OCI-LY1 (cell line): ENCODE measurements at regions not wholly inside any gene's neighbourhood (a gene's known extent, or its start where the extent isn't known, plus 50 kb on each side); places are given as distances from the start of the nearest gene placed in this dataset.

Source experiments
- H2AFZ ChIP-seq: fragments of 200-600 bp; sonication (generic), shearing (Covaris generic); 2 replicates; pipeline ENCODE4 v1.6.0; 2014; ENCODE audit warnings: antibody characterized with exemption, mild to moderate bottlenecking, low read length
- H3F3A ChIP-seq: fragments of 200-600 bp; sonication (generic), shearing (Covaris generic); 2 replicates; pipeline ENCODE4 v1.6.0; 2014; ENCODE audit warnings: mild to moderate bottlenecking, antibody characterized with exemption, low read length, moderate library complexity; ENCODE audit not compliant: insufficient read depth
- H3K27ac ChIP-seq: fragments of 200-600 bp; sonication (generic); 2 replicates; pipeline ENCODE4 v1.5.1; 2014; ENCODE audit warnings: low read length, mixed run types, mild to moderate bottlenecking, low read depth; ENCODE audit not compliant: poor library complexity, severe bottlenecking
- H3K27me3 ChIP-seq: fragments of 200-600 bp; sonication (generic); 2 replicates; pipeline ENCODE4 v1.6.0; 2014; ENCODE audit warnings: antibody characterized with exemption, mild to moderate bottlenecking, low read length, moderate library complexity; ENCODE audit not compliant: insufficient read depth
- H3K36me3 ChIP-seq: fragments of 200-600 bp; sonication (generic); 2 replicates; pipeline ENCODE4 v1.6.1; 2014; ENCODE audit warnings: mild to moderate bottlenecking, antibody characterized with exemption, low read length, moderate library complexity, mixed read lengths; ENCODE audit not compliant: insufficient read depth
- H3K4me1 ChIP-seq: fragments of 200-600 bp; sonication (generic); 2 replicates; pipeline ENCODE4 v1.5.1; 2014; ENCODE audit warnings: mild to moderate bottlenecking, low read length, moderate library complexity; ENCODE audit not compliant: insufficient read depth, severe bottlenecking
- H3K4me2 ChIP-seq: fragments of 200-600 bp; sonication (generic), shearing (Covaris generic); 2 replicates; pipeline ENCODE4 v1.6.1; 2014; ENCODE audit warnings: low read length
- H3K4me3 ChIP-seq: fragments of 200-600 bp; sonication (generic); 2 replicates; pipeline ENCODE4 v1.5.1; 2014; ENCODE audit warnings: low read length, low read depth, mild to moderate bottlenecking, mixed read lengths; ENCODE audit not compliant: poor library complexity, severe bottlenecking
- H3K79me2 ChIP-seq: fragments of 200-600 bp; shearing (Covaris generic); 2 replicates; pipeline ENCODE4 v1.6.1; 2016; ENCODE audit warnings: mixed run types, low read length, mixed read lengths; ENCODE audit not compliant: insufficient read depth
- H3K9ac ChIP-seq: fragments of 200-600 bp; sonication (generic), shearing (Covaris generic); 2 replicates; pipeline ENCODE4 v1.6.1; 2014; ENCODE audit warnings: mild to moderate bottlenecking, low read length, mixed read lengths
- H3K9me2 ChIP-seq: fragments of 200-600 bp; sonication (generic), shearing (Covaris generic); 2 replicates; pipeline ENCODE4 v1.6.1; 2014; ENCODE audit warnings: low read depth, mild to moderate bottlenecking, low read length, mixed read lengths
- H3K9me3 ChIP-seq: fragments of 200-600 bp; shearing (Covaris generic); 2 replicates; pipeline ENCODE4 v1.6.1; 2014; ENCODE audit warnings: low read length, mixed read lengths
- H4K20me1 ChIP-seq: fragments of 200-600 bp; sonication (generic), shearing (Covaris generic); 2 replicates; pipeline ENCODE4 v1.6.0; 2016; ENCODE audit warnings: mild to moderate bottlenecking, low read length; ENCODE audit not compliant: insufficient read depth
- EZH2 ChIP-seq: fragments of 200-600 bp; sonication (generic), shearing (Covaris generic); IDR thresholded peaks from 2 replicates; pipeline ENCODE4 v1.8.0; 2017; ENCODE audit warnings: borderline replicate concordance, mixed run types, mild to moderate bottlenecking, antibody characterized with exemption, low read length, moderate library complexity, mixed read lengths
- TF ChIP-seq, protein P1 (sequence below): fragments of 200-600 bp; sonication (generic), shearing (Covaris generic); IDR thresholded peaks from 2 replicates; pipeline ENCODE4 v1.5.1; 2017; ENCODE audit warnings: mild to moderate bottlenecking, antibody characterized with exemption, low read length, moderate library complexity, mixed read lengths

DNA sequence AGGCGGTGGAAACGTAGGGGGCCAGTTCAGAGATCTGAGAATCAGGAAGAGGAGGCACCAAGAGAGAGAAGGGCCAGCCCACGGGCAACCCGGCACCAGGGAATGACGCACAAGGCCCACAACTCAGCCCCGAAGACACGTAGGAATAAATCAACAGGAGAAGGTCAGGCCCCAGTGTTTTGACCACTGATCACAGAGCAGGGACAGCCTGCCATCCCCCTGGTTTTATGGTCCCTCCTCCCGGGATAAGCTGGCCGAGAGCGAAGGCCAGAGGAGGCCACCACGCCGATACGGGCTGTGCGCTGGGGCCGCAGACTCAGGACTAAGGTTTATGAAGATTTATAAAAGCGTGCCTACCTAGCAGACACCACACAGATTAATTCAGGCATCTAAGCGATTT lies 341.4 kb downstream of the ZNF516 start:
- Histone ChIP-seq H3K79me2 (no peaks in the 10 kb centered on the region), H3K4me2 (no peak overlapping the region), H3F3A (no peaks in the 10 kb centered on the region), H3K27ac (no peak overlapping the region), H3K4me3 (no peak overlapping the region), H3K4me1 (no peaks in the 10 kb centered on the region), H3K9ac (no peak overlapping the region), H3K9me3 (no peaks in the 10 kb centered on the region), H2AFZ (no peak overlapping the region), H3K9me2 (no peaks in the 10 kb centered on the region), H3K27me3 (0 out of 2 replicates have a peak, but pooled peaks cover 3% of the 10 kb centered on the region), H3K36me3 (no peaks in the 10 kb centered on the region), H4K20me1 (no peaks in the 10 kb centered on the region)
- TF ChIP-seq EZH2: no peak
- TF ChIP-seq, protein P1, sequence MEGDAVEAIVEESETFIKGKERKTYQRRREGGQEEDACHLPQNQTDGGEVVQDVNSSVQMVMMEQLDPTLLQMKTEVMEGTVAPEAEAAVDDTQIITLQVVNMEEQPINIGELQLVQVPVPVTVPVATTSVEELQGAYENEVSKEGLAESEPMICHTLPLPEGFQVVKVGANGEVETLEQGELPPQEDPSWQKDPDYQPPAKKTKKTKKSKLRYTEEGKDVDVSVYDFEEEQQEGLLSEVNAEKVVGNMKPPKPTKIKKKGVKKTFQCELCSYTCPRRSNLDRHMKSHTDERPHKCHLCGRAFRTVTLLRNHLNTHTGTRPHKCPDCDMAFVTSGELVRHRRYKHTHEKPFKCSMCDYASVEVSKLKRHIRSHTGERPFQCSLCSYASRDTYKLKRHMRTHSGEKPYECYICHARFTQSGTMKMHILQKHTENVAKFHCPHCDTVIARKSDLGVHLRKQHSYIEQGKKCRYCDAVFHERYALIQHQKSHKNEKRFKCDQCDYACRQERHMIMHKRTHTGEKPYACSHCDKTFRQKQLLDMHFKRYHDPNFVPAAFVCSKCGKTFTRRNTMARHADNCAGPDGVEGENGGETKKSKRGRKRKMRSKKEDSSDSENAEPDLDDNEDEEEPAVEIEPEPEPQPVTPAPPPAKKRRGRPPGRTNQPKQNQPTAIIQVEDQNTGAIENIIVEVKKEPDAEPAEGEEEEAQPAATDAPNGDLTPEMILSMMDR: no peak

DNA sequence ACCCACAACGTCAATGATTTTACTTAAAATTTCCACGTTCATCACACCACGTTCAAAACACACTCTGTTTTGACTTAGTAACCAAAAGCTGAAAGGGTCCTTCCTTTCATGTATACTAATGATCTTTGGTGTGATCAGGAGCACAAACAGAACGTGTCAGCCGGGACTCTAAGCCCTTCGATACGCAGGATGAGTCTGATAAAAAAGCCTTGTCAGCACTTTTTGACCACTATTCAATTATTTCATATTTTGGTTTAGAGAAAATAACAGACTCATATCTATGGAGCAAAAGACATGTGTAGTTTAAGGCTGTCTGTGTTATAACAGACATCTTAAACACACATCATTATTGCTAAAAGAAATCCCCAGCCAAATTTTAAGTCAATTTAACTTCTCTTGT lies 345.3 kb downstream of the ZNF516 start:
- no peak overlapping the region for H2AFZ ChIP-seq
- no peak overlapping the region for H3K4me3 ChIP-seq
- no peak overlapping the region for H3K4me2 ChIP-seq
- no peaks in the 10 kb centered on the region for H3K36me3 ChIP-seq
- no peaks in the 10 kb centered on the region for H3K4me1 ChIP-seq
- no peaks in the 10 kb centered on the region for H4K20me1 ChIP-seq
- H3K9me3 ChIP-seq: no peaks in the 10 kb centered on the region
- no peak overlapping the region for H3K27ac ChIP-seq
- no peak overlapping the region for H3K9ac ChIP-seq
- H3K27me3 ChIP-seq: 0 out of 2 replicates have a peak, but pooled peaks cover 3% of the 10 kb centered on the region
- H3K9me2 ChIP-seq: no peaks in the 10 kb centered on the region
- no peaks in the 10 kb centered on the region for H3F3A ChIP-seq
- TF ChIP-seq, protein P1: no peak
- no peak for TF ChIP-seq EZH2
- H3K79me2 ChIP-seq: no peaks in the 10 kb centered on the region

DNA sequence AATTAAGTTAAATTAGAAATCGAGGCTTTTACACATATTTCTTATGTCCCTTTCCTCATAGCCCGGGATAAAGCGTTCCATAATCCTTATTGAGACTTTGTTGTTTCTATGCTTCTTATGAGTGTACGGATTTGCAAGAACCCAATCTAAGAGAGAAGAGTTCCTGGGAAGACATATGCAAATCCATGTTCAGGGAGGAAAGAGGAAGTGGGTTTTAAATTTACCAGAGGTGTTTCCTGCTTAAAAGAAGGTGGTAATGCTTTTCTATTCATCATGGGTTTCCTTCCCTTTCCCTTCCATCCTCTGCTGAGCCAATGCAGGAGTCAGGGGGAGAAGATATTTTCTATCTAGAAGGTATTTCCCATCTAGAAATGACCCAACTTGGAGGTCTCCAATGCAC lies 345.8 kb downstream of the ZNF516 start:
- H3K27ac ChIP-seq: no peak overlapping the region
- H3K27me3 ChIP-seq: 0 out of 2 replicates have a peak, but pooled peaks cover 3% of the 10 kb centered on the region
- H3F3A ChIP-seq: no peaks in the 10 kb centered on the region
- H4K20me1 ChIP-seq: no peaks in the 10 kb centered on the region
- H3K36me3 ChIP-seq: no peaks in the 10 kb centered on the region
- no peaks in the 10 kb centered on the region for H3K9me2 ChIP-seq
- no peak overlapping the region for H3K4me3 ChIP-seq
- no peaks in the 10 kb centered on the region for H3K4me1 ChIP-seq
- H3K9me3 ChIP-seq: no peaks in the 10 kb centered on the region
- no peak overlapping the region for H3K4me2 ChIP-seq
- H2AFZ ChIP-seq: no peak overlapping the region
- no peaks in the 10 kb centered on the region for H3K79me2 ChIP-seq
- TF ChIP-seq, protein P1: no peak
- TF ChIP-seq EZH2: no peak
- no peak overlapping the region for H3K9ac ChIP-seq
